Activated naive CD8-positive, alpha-beta T cell (primary cell): ENCODE measurements at regions not wholly inside any gene's neighbourhood (a gene's known extent, or its start where the extent isn't known, plus 50 kb on each side); places are given as distances from the start of the nearest gene placed in this dataset.

Source experiments
- H3K27ac Mint-ChIP-seq: one replicate; pipeline ENCODE4 v1.8.0; 2021; ENCODE audit warnings: mixed read lengths
- H3K27me3 Mint-ChIP-seq: one replicate; pipeline ENCODE4 v1.8.0; 2021; ENCODE audit warnings: mixed read lengths
- H3K36me3 Mint-ChIP-seq: one replicate; pipeline ENCODE4 v1.8.0; 2021; ENCODE audit warnings: mixed read lengths
- H3K4me1 Mint-ChIP-seq: one replicate; pipeline ENCODE4 v1.8.0; 2021; ENCODE audit warnings: low read depth, mixed read lengths
- H3K4me3 Mint-ChIP-seq: one replicate; pipeline ENCODE4 v1.8.0; 2021; ENCODE audit warnings: mild to moderate bottlenecking, mixed read lengths
- H3K9me3 Mint-ChIP-seq: one replicate; pipeline ENCODE4 v1.8.0; 2021; ENCODE audit warnings: low read depth, mixed read lengths

DNA sequence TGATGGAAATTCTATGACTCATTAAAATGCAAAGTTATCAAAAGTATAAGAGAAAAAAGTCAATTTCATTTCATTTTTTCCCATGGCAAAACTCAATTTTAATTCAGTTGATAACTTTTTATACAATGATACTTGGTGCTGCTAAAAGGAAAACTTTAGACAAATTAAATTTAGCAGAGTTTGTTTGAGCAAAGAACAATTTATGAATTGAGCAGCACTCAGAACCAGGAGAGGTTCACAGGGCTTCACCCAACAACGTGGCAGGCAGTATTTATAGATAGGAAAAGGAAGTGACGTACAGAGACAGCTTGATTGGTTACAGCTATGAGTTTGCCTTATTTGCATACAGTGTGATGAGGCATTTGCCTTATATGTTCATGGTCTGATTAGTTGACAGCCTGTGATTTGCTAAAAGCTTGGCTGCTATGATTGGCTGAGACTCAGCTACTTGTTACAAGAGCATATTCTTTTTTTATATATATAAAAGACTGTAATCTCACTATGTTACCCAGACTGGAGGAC, 157.2 kb upstream of the CELF2 start:
- Mint-ChIP-seq H3K27me3 (peaks cover 5% of the 10 kb centered on the region), H3K27ac (no peak overlapping the region), H3K36me3 (no peaks in the 10 kb centered on the region), H3K4me3 (no peak overlapping the region), H3K4me1 (no peaks in the 10 kb centered on the region), H3K9me3 (no peaks in the 10 kb centered on the region)

DNA sequence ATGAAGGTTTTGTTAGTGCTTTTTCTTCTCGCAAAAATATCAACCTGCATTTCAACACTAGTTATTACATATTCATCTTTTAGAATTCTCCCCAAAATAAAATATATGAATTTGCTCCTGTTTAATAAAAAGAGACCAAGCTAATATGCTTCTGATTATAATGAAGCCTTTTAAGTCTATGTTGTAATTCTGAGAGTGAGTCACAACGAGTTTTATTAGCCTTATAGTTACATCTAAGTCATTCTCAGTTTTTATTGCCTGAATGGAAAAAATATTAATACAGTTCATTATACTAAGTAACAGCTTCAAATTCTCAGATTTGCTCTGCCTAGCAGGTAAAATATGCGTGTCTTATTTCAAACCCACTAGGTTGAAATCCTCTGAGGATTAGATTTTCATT, 152.4 kb upstream of the CELF2 start:
- Mint-ChIP-seq H3K36me3 (no peaks in the 10 kb centered on the region), H3K4me3 (no peak overlapping the region), H3K4me1 (no peaks in the 10 kb centered on the region), H3K27ac (no peak overlapping the region), H3K9me3 (no peaks in the 10 kb centered on the region), H3K27me3 (peaks cover 2% of the 10 kb centered on the region)

DNA sequence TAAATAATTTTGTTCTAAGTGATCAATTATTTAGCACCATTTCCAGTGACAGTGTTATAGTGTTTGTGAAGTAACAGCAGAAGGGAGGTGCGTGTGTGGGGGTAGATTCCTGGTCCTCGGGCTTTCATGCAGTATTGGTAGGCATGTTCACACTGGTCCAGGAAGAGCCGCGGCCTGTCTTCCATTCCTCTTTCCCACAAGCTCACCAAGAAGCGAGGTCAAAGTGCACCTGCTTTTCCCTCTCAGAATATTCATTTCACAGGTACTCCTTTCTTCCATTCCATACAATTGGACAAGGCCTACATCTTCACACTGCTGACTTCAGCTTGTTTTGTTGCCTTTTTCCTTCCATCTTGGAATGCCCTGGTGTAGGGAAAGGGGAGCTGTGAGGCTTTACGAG, 151.8 kb upstream of the CELF2 start:
- H3K27ac Mint-ChIP-seq, result no peak overlapping the region
- H3K27me3 Mint-ChIP-seq, result peaks cover 4% of the 10 kb centered on the region
- no peak overlapping the region for H3K4me3 Mint-ChIP-seq
- H3K36me3 Mint-ChIP-seq, result no peaks in the 10 kb centered on the region
- no peaks in the 10 kb centered on the region for H3K9me3 Mint-ChIP-seq
- H3K4me1 Mint-ChIP-seq, result no peaks in the 10 kb centered on the region

DNA sequence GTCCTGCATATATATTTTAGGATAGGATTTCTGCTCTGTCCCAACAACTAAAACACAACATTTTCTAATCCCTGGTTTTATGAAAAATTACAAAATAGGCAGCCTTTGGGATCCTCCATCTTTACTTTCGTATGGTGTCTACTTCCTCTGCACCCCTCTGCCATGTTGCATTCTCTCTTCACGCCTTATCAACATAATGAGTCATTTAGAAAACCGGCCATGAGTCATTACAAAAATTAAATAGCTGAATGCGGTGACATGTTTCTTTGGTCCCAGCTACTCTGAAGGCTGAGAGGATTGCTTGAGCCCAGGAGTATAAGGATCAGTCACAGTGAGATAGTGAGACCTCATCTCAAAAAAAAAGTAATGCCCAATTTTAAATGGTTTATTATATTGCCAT, 148.1 kb upstream of the CELF2 start:
- no peaks in the 10 kb centered on the region for H3K4me1 Mint-ChIP-seq
- no peaks in the 10 kb centered on the region for H3K36me3 Mint-ChIP-seq
- no peaks in the 10 kb centered on the region for H3K9me3 Mint-ChIP-seq
- peaks cover 16% of the 10 kb centered on the region for H3K27me3 Mint-ChIP-seq
- no peak overlapping the region for H3K27ac Mint-ChIP-seq
- H3K4me3 Mint-ChIP-seq, result no peak overlapping the region

DNA sequence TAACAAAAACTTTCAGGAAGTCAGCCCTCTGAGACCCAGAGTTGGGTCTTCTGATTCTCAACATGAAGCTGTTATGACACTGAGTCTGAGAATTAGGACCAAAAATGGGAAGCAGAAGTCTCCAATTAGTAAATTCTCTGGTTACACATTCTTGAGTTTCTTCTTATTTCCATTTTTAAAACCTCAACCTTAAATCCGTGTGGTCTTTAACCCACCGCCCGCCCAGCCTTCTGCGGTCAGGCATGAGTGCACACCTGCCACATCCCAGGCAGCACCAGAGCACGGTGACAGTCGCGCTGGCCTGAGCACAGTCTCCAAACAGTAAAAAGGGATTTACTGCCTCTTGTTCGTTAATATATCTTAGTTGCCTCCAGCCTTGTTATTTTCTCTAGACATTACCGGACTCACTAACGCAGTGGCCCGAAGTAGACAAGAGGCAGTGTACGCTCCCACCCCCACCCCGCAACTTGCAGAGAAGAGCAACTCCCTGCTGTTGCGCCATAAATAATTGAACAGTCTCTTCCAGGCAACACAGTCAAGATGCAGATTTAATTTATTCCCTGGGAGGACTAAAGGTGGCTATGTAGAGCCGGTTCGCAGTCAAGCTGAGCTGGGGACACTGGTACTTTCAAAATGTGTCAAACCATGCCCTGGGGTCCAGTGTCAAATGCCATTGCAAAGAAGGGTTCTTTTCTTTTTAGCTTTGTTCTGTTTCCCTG, 147.0 kb upstream of the CELF2 start:
- no peaks in the 10 kb centered on the region for H3K9me3 Mint-ChIP-seq
- no peak overlapping the region for H3K27ac Mint-ChIP-seq
- no peak overlapping the region for H3K4me3 Mint-ChIP-seq
- H3K36me3 Mint-ChIP-seq, result no peaks in the 10 kb centered on the region
- H3K4me1 Mint-ChIP-seq, result no peaks in the 10 kb centered on the region
- H3K27me3 Mint-ChIP-seq, result peaks cover 16% of the 10 kb centered on the region

DNA sequence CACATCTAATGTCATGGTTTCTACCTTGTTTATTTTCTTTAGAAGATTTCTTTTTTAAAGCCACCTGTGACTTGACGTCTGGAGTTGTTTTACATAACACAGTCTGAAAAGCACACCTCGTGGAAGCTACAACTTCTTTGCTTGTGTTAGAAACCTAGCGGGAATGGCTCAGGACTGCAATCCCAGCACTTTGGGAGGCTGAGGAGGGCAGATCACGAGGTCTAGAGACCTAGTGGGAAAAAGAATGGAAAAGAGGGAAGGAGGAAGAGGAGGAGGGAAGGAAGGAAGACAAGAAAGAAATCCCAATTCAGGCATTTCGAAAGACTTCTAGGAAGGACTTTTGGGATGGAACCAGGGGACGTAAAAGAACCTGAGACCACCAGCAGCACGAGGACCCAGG, 146.3 kb upstream of the CELF2 start:
- Mint-ChIP-seq H3K27me3 (peaks cover 18% of the 10 kb centered on the region), H3K4me3 (no peak overlapping the region), H3K36me3 (no peaks in the 10 kb centered on the region), H3K4me1 (no peaks in the 10 kb centered on the region), H3K9me3 (no peaks in the 10 kb centered on the region), H3K27ac (no peak overlapping the region)

DNA sequence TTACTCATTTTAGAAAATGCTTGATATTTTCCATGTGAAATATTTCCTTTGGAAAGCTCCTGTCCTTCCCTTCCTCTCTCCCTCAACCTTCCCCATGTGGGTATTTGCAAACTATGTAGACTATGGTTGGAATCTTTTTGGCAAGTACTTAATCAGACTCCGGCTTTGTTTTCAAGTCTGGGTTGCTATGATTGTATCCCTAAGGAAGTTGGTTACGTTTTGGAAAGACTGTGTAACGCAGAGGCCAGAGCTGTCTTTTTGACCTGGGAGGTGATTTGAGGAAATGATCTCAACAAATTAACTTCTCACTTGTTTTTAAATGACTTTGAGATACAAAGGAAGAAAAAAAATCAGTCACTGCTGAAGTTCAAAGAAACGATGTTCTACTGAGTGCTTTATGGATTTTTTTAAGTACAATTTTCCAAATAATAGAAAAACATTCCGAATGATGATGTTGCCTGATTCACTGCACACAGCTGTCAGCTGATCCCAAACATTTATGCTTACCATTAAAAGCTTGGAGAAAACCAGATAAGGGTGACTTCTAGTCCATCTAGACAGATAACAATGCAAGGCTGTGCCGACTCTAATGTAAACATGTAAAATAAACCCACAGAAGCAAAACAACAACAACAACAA, 145.5 kb upstream of the CELF2 start:
- Mint-ChIP-seq H3K36me3 (no peaks in the 10 kb centered on the region), H3K4me1 (no peaks in the 10 kb centered on the region), H3K4me3 (no peak overlapping the region), H3K9me3 (no peaks in the 10 kb centered on the region), H3K27ac (no peak overlapping the region), H3K27me3 (peaks cover 19% of the 10 kb centered on the region)

DNA sequence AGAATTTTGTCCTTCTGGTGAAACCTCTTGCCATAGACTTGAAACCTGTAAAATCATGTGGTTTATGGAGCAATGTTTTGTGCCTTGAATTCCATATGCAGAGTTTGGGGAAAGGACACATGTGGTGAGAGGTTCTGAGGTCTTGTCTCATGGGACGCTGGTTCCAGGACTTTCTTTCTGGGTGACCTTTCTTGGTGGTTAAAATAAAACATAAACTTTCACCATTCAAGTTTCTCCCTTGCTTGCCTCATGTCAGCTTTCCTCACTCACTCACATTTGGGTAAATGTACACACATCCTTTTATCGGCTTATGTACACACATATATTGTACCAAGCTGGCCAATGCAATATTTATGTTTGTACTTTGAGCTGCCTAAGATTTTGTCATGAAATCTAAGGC, 144.9 kb upstream of the CELF2 start:
- Mint-ChIP-seq H3K36me3 (no peaks in the 10 kb centered on the region), H3K4me3 (no peak overlapping the region), H3K27me3 (peaks cover 19% of the 10 kb centered on the region), H3K27ac (no peak overlapping the region), H3K4me1 (no peaks in the 10 kb centered on the region), H3K9me3 (no peaks in the 10 kb centered on the region)

DNA sequence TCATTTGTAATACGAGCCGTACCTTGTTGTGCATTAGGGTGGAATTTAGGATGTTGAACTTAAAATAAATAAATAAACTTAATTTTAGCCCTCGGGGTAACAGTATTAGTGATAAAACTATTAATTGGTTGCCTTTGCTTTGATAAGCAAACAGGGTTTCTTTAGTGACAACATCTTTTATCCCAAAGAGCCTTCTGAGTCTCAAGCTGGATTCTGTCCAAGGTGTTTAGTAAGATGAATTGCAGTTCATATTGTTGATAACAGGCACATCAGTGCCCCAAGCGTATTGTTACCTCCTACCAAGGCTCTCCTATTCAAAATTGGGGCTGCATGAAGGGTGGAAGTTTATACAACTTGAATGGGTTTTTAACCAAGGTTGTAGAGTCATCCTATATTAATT, 144.4 kb upstream of the CELF2 start:
- Mint-ChIP-seq H3K36me3 (no peaks in the 10 kb centered on the region), H3K27me3 (peaks cover 19% of the 10 kb centered on the region), H3K27ac (no peak overlapping the region), H3K4me1 (no peaks in the 10 kb centered on the region), H3K9me3 (no peaks in the 10 kb centered on the region), H3K4me3 (no peak overlapping the region)

DNA sequence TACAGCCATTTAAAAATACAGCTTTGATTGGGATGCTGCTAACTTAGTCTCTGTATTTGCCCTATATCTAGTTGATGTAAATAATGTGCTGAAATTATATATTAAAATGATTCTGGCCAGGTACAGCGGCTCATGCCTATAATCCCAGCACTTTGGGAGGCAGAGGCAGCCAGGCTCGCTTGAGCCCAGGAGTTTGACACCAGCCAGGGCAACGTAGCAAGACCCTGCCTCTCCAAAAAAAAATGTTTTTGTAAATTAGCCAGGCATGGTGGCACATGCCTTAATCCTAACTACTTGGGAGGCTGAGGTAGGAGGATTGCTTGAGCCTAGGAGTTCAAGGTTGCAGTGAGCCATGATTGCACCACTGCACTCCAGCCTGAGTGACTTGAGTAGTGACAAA, 143.8 kb upstream of the CELF2 start:
- Mint-ChIP-seq H3K4me1 (no peaks in the 10 kb centered on the region), H3K36me3 (no peaks in the 10 kb centered on the region), H3K4me3 (no peak overlapping the region), H3K27ac (no peak overlapping the region), H3K27me3 (peaks cover 19% of the 10 kb centered on the region), H3K9me3 (no peaks in the 10 kb centered on the region)

DNA sequence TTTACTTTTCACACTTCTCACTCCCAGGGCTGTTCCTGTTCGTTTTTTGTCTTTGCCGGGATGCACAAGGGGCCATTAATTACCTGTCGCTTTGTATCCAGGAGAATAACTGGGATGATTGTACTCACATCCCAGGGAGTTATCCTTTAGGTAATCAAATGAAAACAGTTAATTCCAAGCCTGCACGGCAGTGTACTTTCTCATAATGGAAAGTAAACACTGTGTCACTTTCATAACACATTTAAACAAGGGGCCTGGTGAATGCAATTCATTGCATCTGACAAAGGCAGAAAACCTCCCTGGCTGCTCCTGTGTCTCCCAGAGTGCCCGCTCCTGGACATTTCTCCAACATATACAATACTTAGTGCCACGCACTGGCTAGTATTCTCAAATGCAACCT, 138.7 kb upstream of the CELF2 start:
- no peaks in the 10 kb centered on the region for H3K9me3 Mint-ChIP-seq
- H3K4me1 Mint-ChIP-seq, result no peaks in the 10 kb centered on the region
- H3K27ac Mint-ChIP-seq, result no peak overlapping the region
- H3K27me3 Mint-ChIP-seq, result peaks cover 6% of the 10 kb centered on the region
- no peak overlapping the region for H3K4me3 Mint-ChIP-seq
- no peaks in the 10 kb centered on the region for H3K36me3 Mint-ChIP-seq

DNA sequence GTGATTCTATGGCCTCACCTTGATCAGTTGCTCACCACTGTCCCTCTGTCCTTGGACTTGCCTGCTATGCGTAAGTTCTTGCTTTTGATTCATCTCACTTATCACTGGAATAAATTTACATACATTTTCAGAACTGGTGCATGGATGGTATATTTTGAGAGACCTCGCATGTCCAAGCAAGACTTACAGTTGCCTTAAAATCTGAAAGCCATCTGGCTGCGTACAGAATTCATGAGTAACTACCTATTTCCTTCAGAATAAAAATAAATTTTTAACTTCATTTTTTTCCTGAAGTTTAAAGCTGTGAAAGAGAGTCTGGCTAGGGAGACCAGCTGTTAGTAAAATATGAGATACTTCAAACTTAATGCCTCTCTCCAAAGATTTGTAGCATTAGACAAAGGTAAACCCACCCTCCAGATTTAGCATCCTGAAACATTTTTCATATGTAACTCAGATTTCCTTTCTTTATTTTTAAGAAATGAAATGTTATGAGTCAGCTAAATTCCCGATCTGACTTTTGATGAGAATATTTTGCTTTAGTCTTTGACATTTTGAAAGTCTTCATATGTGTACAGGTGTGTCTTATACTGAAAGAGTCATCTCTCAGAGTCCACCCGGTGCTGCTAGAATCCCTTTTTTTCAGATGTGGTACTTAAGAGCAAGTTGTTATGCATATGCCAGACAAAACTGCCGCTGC, 136.4 kb upstream of the CELF2 start:
- H3K4me3 Mint-ChIP-seq, result no peak overlapping the region
- H3K9me3 Mint-ChIP-seq, result peaks cover 6% of the 10 kb centered on the region
- no peaks in the 10 kb centered on the region for H3K4me1 Mint-ChIP-seq
- peaks cover 4% of the 10 kb centered on the region for H3K27me3 Mint-ChIP-seq
- H3K36me3 Mint-ChIP-seq, result no peaks in the 10 kb centered on the region
- H3K27ac Mint-ChIP-seq, result no peak overlapping the region

DNA sequence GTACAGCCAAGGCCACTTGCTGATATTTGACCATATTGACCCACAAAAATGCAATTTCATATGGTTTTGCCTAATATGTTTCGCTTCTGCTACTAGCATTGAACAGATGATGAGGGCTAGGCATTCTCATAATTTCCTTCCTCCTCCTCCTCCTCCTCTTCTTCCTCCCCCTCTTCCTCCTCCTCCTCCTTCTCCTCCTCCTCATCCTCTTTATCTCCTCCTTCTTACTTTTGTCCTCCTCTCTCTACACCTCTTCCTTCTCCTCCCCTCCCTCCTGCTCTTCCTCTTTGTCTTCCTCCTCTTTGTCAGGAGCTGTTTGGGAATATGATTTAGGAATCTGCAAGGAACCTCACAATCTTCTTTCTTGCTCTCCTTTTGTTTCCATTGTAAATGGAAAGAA, 133.9 kb upstream of the CELF2 start:
- peaks cover 6% of the 10 kb centered on the region for H3K27me3 Mint-ChIP-seq
- H3K36me3 Mint-ChIP-seq, result no peaks in the 10 kb centered on the region
- peaks cover 6% of the 10 kb centered on the region for H3K9me3 Mint-ChIP-seq
- no peaks in the 10 kb centered on the region for H3K4me1 Mint-ChIP-seq
- H3K4me3 Mint-ChIP-seq, result no peak overlapping the region
- H3K27ac Mint-ChIP-seq, result no peak overlapping the region

DNA sequence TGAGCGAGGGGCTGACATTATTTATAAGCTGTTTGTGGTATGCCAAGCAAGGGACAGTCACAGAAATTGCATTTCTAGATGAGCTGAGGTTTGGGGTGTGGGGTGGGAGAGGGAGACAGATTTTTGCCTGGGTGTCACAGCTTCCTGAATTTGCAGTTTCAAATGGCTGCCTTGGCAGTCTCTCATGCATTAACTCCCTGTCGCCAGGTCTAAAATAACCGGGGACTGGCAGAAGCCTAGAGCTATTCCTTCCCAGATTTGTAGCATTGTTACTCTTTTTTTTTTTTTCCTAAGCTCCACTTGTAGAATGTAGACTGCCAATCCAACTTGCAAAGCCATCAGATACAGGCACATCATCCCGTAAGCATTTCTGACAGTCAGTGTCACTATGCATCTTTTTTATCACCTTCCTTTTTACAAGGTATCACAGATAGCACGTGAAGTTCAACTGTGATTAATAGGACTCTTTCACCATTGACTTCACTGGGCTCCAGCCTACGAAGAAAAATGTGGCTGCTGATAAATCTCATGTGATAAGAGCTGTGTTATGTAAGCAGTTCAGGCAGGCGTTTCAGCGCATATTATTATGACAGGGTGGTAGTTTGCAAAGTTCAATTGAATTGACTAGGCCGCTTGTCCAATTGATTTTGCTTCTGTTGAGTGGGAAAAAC, 130.7 kb upstream of the CELF2 start:
- Mint-ChIP-seq H3K4me3 (no peak overlapping the region), H3K27ac (no peak overlapping the region), H3K27me3 (peaks cover 8% of the 10 kb centered on the region), H3K9me3 (peaks cover 6% of the 10 kb centered on the region), H3K36me3 (no peaks in the 10 kb centered on the region), H3K4me1 (no peaks in the 10 kb centered on the region)
